Pulmonary artery endothelial cell (primary cell): ENCODE measurements at regions not wholly inside any gene's neighbourhood (a gene's known extent, or its start where the extent isn't known, plus 50 kb on each side); places are given as distances from the start of the nearest gene placed in this dataset.

Experiments
- DNase-seq: peaks from one replicate; pipeline ENCODE4 v3.0.0-alpha.2; 2011; ENCODE audit warnings: low read depth, low spot score

GRCh38 chr14:61192989-61193388 lies 88.1 kb downstream of the TMEM30B start:
- no peak for DNase-seq

- no peak for DNase-seq
Measured at GRCh38 chr14:61191733-61192132, 89.4 kb downstream of the TMEM30B start.

- DNase-seq = no peak
Measured at GRCh38 chr14:61190341-61190740, 90.8 kb downstream of the TMEM30B start.

GRCh38 chr14:61188978-61189808 lies 91.9 kb downstream of the TMEM30B start:
- peak; percentile 22 for DNase-seq

GRCh38 chr14:61188196-61188595 lies 92.9 kb downstream of the TMEM30B start:
- no peak for DNase-seq

- DNase-seq = no peak
Measured at GRCh38 chr14:61187196-61187905, 93.8 kb downstream of the TMEM30B start.

- no peak for DNase-seq
Measured at GRCh38 chr14:61186341-61187195, 94.6 kb downstream of the TMEM30B start.

- DNase-seq = no peak
Measured at GRCh38 chr14:61185534-61185933, 95.6 kb downstream of the TMEM30B start.

GRCh38 chr14:61184112-61184511 lies 97.0 kb downstream of the TMEM30B start:
- DNase-seq = no peak

GRCh38 chr14:61183196-61183885 lies 97.8 kb downstream of the TMEM30B start:
- peak; percentile 83 for DNase-seq

GRCh38 chr14:61179796-61180398 lies 101.2 kb downstream of the TMEM30B start:
- no peak for DNase-seq

GRCh38 chr14:61179061-61179690 lies 102.0 kb downstream of the TMEM30B start:
- DNase-seq = no peak

- DNase-seq = peak; percentile 91
Measured at GRCh38 chr14:61178226-61179060, 102.7 kb downstream of the TMEM30B start.

GRCh38 chr14:61177279-61178225 lies 103.6 kb downstream of the TMEM30B start:
- DNase-seq = no peak

- DNase-seq = no peak
Measured at GRCh38 chr14:61176686-61177085, 104.5 kb downstream of the TMEM30B start.

- no peak for DNase-seq
Measured at GRCh38 chr14:61174987-61175386, 106.2 kb downstream of the TMEM30B start.

GRCh38 chr14:61174441-61174891 lies 106.7 kb downstream of the TMEM30B start:
- DNase-seq = no peak

- no peak for DNase-seq
Measured at GRCh38 chr14:61171727-61172126, 109.4 kb downstream of the TMEM30B start.
